IPS-NIHi11 (cell line): ENCODE measurements at regions not wholly inside any gene's neighbourhood (a gene's known extent, or its start where the extent isn't known, plus 50 kb on each side); places are given as distances from the start of the nearest gene placed in this dataset.

Source experiments
- DNase-seq: peaks from one replicate; pipeline ENCODE4 v3.0.0; 2012; ENCODE audit warnings: mixed read lengths, low spot score

DNA sequence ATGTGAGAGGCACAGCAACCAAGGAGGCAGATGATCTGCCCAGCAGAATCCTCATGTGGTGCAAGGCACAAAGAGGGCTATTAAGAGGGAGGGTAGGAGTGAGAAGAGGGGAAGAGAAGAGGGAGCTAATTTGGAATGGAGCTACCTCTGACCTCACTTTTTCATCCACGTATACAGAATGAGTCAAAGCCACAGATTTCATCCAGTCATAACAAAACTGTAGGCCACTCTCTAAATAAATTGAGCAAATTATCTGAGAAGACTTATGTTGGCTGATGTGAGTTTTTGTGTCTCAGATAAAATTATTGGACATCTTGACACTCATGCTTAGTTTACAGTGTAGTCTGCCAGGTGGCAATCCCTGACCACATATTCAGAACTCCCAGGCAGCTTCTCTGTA is 325.6 kb downstream of the TTLL7 start:
- no peak for DNase-seq

DNA sequence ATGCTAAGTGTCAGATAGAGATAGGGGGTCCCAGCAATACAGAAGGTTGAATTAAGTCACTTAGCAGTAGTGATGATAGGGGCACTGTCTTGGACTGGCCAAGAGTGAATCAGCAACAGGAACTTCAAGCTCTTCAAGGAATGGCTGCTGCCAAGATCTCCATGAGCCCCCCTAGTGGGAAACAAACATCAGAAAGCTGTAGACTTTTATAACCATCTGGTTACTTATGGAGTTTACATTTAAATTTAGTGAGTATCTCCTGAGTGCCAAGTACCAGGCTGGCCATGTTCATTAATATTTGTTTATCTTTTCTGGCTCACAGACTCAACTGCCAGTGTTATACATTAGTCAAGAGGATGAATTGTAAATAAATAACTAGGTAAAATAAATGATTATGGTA is 327.3 kb downstream of the TTLL7 start:
- DNase-seq = no peak

DNA sequence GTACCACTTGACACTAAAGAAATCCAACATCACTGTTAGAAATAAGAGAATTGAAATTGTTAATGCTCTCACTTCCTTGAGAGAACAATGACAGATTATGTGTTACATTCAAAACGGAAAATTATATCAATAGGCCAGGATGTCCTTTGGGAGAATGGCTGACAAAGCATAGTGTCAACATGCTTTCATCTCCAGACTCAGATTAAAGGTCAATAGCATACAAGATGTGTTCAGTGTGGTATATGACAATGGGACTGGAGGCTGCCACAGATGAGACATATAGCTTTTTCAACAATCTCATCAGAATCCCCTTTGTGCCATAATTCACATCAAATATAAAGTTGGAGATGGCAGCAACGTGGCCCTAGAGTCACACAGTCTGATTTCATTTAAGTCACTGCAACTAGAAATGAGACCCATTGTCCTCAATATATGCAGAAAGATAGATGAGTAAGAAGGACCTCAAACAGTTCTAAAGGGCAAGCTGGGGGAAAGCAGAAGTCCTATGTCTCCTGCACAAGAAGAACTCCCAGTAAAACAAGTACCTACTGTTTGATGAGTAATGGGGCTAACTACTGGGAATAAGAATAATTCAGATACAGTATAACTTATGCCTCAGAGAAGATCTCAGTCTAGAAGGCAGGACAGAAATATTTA is 327.9 kb downstream of the TTLL7 start:
- DNase-seq = no peak

DNA sequence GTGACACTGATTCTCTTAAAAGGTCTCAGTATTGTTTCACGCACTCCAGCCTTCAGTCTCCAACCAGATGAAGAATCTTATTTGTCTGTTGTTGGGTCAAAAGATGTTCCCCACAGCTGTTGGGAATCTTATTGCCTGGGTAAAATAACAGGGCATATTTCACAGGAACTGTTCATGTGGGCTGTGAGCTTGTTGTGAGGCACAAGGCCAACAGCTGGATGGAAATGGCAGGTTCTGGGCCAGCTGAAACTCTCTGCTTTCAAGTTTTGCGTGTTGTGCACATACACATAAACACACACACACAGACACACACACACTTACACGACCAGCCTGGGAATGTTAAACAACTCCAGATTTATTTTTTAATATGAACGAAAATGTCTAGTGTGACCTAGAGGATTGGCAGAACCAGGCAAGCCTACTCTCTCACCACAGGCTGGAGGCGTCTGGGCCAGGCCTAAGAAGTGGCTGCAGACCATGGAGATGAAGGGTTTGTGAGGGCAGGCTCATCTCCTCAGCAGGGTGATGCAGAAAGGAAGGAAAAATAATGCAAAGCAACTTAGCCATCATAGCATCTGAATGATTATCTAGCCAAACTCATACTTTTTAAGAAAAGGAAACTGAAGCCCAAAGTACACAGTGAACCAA is 357.0 kb downstream of the TTLL7 start:
- no peak for DNase-seq

DNA sequence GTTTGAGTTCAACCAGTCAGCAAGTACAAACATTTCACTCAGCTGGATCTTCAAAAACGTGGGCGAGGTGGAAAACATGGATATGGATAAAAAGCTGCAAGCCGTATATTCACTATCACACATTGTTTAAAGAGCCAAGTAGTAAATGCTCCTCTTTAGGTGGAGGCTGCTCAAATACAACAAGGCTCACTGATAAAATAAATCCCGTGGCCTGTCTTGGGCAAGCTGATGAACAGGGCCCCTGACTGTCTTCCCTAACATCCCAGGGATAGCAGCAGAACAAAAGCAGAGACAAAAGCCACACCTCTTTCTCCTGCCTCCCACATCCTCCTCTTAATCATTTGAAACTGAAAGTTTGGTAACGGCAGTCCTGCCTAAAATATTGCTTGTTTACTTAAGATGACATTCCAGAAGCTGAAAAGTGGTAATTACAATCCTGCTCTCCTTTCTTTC is 357.7 kb downstream of the TTLL7 start:
- DNase-seq = peak; percentile 28

DNA sequence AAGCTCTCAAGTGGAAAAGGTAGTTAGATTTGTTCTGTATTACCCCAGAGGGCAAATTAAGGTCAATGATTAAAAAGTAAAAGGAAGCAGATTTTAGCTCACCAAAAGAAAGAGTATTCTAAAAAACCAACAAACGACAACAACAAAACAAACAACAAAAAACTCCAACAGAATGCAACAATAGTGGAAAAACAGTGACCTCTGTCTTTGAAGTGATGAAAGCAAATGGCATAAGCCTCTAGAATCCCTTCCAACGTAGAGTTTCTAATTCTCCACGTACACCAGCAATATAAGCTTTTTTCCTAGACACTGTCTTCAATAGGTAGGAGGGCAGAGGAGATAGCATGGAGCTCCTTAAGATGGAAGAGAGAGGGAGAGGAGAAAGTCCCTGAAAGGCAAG is 359.1 kb downstream of the TTLL7 start:
- no peak for DNase-seq

DNA sequence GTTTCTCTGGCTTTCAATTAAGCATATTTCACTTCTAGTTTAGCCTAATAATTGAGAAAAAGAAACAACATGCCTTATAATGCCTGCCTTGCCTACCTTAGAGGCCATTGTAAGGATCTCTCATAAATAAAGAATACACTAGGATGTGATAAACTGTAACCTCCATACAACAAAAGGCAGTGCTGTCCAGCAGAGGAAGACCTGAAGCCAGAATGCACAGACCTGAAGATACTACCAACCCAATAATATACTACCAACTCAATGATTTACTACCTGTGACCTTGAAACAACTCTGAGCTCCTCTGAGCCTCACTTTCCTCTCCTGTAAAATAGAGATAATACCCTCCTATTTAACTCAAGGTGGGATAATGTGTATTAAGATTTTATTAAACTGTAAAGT is 361.3 kb downstream of the TTLL7 start:
- DNase-seq = no peak

DNA sequence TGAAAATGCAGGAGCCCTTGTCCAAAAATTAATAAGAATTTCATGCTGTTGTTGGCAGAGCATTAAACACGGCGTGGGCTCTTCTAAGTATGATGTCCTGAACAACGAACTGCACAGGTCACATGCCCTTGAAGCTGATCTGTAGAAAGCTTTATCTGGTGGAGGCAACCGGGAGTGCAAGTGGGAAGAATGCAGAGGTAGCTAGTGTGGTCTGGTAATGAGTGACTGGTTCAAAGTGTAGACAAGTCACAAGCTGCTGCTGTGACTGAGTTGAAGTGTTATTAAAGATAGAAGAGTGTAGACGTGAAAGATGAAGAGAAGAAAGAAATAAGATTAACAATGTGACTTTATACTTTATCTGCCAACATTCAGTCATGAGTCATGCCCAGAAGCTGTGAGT is 361.9 kb downstream of the TTLL7 start:
- no peak for DNase-seq

DNA sequence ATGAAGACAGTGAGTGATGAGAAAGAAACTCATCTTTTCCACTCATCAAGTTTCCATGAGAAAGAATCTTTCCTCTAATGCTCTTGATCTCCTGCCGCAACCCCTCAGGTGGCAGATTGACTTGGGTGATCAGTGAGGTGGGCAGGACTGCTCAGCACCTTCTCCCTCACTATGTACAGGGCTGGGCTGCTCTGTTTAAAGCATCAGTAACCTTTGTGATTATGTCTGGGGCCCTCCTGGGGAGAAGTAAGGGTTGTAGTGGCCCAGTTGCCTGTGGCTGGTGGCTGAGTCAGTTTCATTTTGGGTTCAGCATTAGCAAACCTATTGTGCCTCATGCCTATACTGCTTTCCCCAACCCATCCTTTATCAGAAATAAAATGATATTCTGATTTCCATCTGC is 366.0 kb downstream of the TTLL7 start:
- no peak for DNase-seq

DNA sequence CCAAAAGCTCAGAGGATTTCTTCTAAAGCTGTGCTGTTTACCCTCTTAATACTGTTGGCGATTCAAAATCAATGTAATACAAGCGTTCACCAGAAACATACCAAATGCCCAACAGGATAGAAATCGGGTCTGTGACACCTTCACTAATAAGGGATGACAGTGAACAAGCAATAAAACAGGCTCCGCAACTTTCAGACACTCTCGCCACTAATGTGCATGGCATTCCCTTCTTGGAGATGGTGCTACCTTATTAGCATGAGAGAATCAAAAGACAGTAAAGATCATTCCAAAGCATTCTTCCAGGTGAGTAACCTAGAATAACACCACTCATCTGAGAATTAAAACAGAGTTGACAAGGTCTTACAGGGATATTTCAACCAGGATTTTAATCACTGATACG is 367.1 kb downstream of the TTLL7 start:
- DNase-seq = no peak

DNA sequence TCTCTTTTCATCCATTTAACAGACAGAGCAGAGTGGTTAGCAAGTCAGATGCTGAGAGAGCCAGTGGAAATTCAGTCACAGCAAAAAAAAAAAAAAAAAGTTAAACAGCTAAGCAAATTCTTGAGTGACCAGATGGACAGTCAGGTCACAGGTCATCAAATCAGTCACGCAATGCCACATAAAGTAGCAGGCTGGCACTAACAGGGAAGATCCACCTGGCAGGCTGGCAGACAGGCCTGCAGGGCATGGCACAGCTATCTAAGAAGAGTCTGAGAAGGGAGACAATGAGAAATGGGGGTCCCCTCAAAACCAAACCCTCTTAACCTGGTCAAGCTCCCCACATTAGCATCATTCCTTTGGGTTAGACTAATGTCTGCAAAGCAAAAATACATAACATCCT is 371.9 kb downstream of the TTLL7 start:
- DNase-seq = no peak

DNA sequence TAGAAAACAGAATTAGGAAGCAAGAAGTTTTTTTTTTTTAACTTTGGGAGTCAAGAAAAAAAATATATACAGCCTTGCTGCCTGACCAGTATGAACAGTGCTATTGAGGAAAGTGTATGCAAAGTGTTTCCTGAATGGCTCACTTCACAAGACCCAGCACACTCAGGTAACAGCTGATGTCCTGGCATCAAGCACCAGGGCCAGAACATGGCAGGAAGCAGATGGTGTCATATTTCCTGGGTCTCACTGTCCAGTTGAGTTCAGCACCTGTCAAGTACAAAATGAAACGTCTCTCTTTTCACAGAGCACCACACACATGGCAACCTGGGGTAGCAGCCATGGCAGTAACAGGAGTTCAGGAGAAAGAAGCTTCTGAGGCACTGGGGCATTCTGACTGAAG is 372.3 kb downstream of the TTLL7 start:
- DNase-seq = no peak

DNA sequence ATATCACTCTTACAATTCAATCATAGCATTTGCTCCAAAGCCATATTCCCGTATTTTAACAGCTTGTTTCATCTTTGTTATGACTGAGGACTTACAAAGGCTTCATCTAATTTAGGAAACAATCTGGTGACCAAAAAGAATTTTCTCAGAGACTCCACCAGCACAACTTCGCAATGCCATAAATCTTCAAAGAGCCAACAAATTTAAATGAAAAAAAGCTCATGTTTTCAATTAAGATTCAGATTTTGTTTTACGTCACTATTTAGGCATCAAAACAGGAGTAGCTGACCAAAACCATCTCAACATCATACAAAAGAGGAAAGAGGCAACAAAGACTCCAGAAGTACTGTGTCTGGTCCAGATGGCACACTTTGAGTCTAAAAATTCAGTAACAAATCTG is 373.3 kb downstream of the TTLL7 start:
- DNase-seq = no peak

DNA sequence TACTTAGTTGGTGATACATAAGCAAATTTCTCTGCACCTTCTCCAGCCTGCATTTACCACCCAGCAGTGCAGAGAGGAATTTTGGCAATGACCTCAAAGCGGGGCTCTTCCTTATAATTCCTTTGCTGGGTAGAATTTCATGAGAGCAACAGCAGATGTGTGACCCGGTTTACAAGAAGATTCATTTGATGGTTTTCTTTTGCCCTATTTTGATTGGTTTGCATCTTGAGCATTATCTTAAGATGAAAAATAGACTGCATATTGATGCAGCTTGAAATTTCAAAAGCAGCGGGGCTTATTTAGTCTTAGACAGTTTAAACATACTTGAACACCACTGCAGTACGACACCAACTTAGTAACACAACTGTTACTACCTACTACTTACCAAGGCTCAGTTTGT is 378.9 kb downstream of the TTLL7 start:
- DNase-seq = no peak

DNA sequence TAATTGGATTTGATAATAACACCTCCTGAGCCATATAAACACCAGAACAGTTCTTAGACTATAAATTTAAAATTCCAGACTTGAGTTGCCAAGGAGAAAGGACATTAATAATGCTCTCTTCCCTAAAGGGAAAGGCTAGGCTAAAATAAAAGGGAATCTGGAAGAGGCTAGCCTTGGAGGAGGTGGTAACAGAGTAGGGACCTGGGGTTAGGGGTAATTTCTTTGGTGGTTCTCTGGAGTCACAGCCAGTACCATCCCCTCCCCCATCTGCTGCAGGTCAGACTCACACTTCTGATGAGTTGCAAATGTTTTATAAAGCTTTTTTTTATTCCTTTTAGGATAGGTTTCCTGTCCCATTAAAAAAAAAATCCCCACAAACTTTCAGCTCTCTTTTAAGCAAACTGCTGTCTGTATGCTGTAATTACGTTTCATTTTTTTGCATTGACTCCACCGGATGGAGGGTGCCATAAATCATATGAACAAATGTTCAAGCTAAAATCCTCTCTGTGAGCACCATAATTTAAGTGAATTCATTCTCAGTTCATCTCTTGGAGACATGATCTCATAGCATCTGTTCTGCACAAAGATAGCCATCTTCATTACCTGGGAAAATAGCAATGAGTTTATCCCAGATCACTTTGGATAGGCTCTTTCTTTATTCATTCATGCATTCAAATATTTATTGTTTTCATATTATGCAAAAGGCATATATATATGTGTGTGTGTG is 379.6 kb downstream of the TTLL7 start:
- DNase-seq = no peak

DNA sequence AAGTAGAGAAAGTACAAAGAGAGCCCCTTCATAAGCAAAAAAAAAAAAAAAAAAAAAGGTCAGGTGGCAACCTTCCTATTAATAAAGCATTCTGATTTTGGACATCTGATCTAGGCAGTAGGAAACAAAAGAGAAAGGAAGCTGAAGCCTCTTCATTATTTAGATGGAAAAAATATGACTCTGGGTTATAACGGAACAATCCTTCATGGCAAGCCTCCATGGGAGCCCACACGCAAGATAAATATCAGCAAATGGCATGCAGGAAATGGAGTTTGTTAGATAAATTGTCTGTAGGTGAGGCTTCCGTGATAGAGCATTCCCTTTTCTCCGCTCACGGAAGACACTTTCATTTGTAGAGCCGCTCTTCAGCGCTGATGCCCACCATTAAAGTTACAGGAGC is 381.0 kb downstream of the TTLL7 start:
- DNase-seq = no peak

DNA sequence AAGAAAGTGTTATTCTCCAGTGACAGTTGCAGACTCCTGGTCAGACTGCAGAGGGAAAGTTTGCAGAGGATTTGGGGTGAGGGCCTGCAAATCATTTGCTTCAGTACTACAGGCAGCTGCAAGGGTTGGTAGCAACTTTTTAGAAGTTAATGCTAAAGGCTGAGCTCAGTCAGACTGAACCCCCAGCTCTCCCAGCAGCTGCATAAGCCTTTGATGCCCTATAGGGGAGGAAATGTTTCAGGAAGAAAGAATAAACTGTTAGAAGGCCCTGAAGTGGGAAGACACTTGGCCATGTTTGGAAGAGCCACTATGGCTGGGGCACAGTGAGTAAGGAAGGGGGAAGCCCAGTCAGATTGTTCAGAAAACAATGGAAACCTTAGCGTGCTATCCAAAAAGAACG is 383.6 kb downstream of the TTLL7 start:
- no peak for DNase-seq

DNA sequence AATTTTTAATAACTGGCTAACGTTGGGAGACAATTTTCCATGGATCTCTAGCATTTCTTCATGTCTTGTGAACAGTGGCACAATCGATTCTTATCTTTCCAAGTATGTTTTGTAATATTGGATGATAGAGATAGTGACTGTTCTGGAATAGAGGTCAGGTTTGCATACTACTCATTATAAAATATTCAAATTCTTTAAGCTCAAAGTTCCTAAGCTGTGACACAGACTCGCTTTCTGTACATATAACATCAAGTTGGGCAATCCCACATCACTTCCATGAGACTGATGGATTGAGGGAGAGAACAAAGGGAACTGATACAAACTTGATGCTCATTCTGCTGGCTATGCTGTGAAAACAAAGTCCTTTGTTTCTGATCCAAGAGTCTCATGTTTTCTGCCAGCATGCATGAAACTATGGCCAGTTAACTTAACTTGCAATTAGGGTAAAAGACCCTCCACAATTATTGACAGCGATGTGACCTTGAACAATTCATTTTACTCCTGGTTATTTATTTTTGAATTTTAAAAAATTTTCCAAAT is 392.4 kb downstream of the TTLL7 start:
- DNase-seq = no peak

DNA sequence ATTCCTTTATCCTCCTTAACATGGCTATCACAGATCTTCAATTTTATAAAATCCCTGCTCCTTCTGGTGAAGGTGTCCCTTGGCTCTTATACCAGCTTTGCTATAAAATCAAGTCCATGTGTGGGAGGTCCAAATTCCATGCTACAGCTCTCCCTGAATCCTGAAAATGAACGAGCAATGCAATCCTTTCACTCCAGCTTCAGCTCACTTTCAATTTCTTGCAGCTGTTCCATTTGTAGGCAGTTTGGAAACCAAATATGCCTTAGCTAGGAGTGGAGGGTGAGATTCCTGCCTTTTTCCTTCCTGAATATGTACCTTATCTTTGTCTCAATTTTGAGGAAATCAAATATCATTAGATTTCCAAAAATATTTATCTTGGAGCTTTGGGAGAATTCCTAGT is 402.6 kb downstream of the TTLL7 start:
- DNase-seq = no peak

DNA sequence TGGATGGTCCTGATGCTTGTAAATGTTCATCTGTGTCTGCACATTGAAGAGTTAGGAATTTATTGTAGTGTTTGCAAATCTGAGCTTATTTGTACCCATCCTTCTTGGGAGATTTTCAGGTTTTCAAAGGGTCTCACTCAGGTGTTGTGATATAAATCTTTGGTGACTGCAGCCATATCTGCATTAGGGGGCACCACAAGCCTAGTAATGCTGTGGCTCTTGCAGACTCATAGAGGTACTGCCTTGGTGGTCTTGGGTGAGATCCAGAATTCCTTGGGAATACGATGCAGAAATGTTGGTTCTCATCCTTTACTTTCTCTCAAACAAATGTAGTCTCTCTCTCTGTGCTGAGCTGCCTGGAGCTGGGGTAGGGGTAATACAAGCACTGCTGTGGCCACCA is 405.9 kb downstream of the TTLL7 start:
- DNase-seq = no peak

DNA sequence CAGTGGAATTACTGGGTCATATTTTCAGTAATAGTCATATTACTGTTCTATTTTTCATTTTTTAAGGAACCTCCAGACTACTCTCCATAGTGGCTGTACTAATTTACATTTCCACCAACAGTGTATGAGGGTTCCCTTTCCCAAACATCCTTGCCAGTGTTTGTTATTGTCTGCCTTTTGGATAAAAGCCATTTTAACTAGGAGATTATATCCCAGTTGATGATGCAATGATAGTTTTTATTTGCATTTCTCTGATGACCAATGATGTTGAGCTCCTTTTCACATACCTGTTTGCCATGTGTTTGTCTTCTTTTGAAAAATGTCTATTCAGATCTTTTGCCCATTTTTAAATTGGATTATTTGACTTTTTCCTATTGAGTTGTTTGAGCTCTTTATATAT is 410.8 kb downstream of the TTLL7 start:
- DNase-seq = no peak

DNA sequence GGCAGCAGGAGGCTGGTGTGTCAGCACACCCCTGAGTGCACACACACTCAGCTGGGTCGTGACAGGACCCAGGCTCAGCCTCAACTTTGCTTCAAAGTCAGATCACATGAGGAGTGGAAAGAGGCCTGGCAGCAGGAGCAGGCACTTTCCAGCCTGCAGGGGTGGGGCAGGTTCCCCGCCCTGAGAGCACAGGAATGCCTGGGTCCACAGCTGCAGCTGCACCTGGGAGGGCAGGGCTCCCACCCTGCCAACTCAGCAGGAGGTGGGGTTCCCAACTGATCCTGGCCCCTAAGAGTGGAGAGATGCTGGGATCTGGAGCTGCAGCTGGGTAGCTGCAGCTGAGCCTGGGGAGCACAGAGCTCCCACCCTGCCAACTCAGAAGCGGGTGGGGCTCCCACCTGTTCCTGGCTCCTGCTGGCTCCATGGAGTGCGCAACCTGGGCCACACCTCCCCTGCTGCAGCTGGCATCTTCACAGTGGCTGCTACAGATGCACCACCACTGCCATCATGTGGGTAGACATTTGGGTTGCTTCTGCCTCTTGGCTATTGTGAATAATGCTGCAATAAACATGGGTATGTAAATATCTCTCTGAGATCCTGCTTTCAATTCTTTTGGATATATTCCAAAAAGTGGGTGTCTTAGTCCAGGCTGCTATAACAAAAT is 415.4 kb downstream of the TTLL7 start:
- no peak for DNase-seq

DNA sequence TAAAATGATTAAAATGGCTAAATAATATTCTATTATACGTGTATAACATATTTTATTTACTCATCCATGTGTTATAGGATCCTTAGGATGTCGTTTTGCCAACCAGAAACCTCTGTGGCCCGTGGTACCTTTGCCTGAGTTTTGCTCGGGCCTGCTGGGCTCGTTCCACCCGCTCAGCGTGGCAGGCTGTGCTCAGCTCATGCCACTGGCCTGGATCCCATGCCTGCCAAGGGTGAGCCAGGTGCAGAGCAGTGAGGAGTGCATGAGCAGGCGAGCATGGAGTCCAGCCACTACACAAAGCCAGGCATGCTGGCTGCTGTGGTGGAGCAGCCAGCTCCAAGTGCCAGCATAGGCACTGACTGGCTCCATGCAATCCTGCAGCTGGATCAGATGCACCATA is 417.2 kb downstream of the TTLL7 start:
- DNase-seq = no peak
